ENCODE measurements at regions not wholly inside any gene's neighbourhood (a gene's known extent, or its start where the extent isn't known, plus 50 kb on each side); places are given as distances from the start of the nearest gene placed in this dataset.

GRCh38 chr20:20929341-20929740 is 176.8 kb downstream of the LINC00237 start:
- TF ChIP-seq CTCF (IDR thresholded peaks at IDR 0.05): no peak
- TF ChIP-seq ZFX (IDR thresholded peaks at IDR 0.05; ENCODE audit: borderline replicate concordance): no peak

Measured in 22Rv1 (cell line).